Gastrocnemius medialis (tissue), 4 donors: ENCODE measurements at regions not wholly inside any gene's neighbourhood (a gene's known extent, or its start where the extent isn't known, plus 50 kb on each side); places are given as distances from the start of the nearest gene placed in this dataset.

Source experiments
- ATAC-seq, 2 donors: fragments of 150-250 bp; one replicate each; pipeline ENCODE4 v1.9.1; 2016
- DNase-seq, 2 donors: peaks; one replicate each; pipeline ENCODE4 v3.0.0-alpha.2; 2019
- H3K27ac ChIP-seq, 4 donors: fragments of 200-600 bp; sonication (generic); 1 replicate in 1 of 4; 2 replicates in 3 of 4; pipeline ENCODE4 v1.5.1; 2016 to 2018; ENCODE audit warnings: mild to moderate bottlenecking in 2 of 4, moderate library complexity in 1 of 4
- H3K27me3 ChIP-seq, 3 donors: fragments of 200-600 bp; sonication (generic) in 2 of 3; 1 replicate in 1 of 3; 2 replicates in 2 of 3; pipeline versions ENCODE4 v1.5.1 to v1.6.0; 2016 to 2019; ENCODE audit warnings: mild to moderate bottlenecking in 1 of 3, moderate library complexity in 1 of 3
- H3K36me3 ChIP-seq, 2 donors: fragments of 200-600 bp; sonication (generic) in 1 of 2; one replicate each; pipeline ENCODE4 v1.5.1; 2017 to 2018
- H3K4me1 ChIP-seq, 2 donors: fragments of 200-600 bp; sonication (generic) in 1 of 2; one replicate each; pipeline ENCODE4 v1.5.1; 2016 to 2017; ENCODE audit warnings: mild to moderate bottlenecking in 2 of 2
- H3K4me3 ChIP-seq, 4 donors: fragments of 200-600 bp; sonication (generic) in 3 of 4; 1 replicate in 1 of 4; 2 replicates in 3 of 4; pipeline ENCODE4 v1.5.1; 2016 to 2019; ENCODE audit warnings: mild to moderate bottlenecking in 2 of 4
- H3K9me3 ChIP-seq, 3 donors: fragments of 200-600 bp; sonication (generic) in 2 of 3; 1 replicate in 1 of 3; 2 replicates in 2 of 3; pipeline ENCODE4 v1.5.1; 2016 to 2019
- CTCF ChIP-seq, 5 experiments: fragments of 450-650 bp in 3 of 5; fragments of 200-600 bp in 2 of 5; sonication (generic) in 2 of 5; IDR thresholded peaks in 4 of 5; conservative IDR thresholded peaks in 1 of 5; 1 replicate in 4 of 5; 2 replicates in 1 of 5; pipeline ENCODE4 v1.5.1; 2016 to 2019; ENCODE audit warnings: antibody characterized with exemption in 5 of 5, mild to moderate bottlenecking in 3 of 5, moderate library complexity in 3 of 5
- POLR2A ChIP-seq, 2 donors: fragments of 450-650 bp; IDR thresholded peaks; one replicate each; pipeline ENCODE4 v1.6.1; 2017; ENCODE audit warnings: antibody characterized with exemption in 2 of 2, mild to moderate bottlenecking in 2 of 2, moderate library complexity in 2 of 2
- in situ Hi-C, 4 donors: fragments of 200-750 bp; cut with MboI; loops; one replicate each; pipeline versions ENCODE4 v1.15.0 to v1.8.0; 2017; ENCODE audit warnings: low sequenced_read_pairs in 4 of 4
- intact Hi-C: fragments of 100-400 bp; cut with DNase I; formaldehyde crosslinking; loops from one replicate; pipeline ENCODE4 v1.15.1; 2023; ENCODE audit warnings: low total_unique reads

- in situ Hi-C loops (no loop called here), intact Hi-C loops (no loop called here)
- ATAC-seq, result no peak
Observed at GRCh38 chr14:97592341-97592980, 795.3 kb downstream of the VRK1 start.

DNA sequence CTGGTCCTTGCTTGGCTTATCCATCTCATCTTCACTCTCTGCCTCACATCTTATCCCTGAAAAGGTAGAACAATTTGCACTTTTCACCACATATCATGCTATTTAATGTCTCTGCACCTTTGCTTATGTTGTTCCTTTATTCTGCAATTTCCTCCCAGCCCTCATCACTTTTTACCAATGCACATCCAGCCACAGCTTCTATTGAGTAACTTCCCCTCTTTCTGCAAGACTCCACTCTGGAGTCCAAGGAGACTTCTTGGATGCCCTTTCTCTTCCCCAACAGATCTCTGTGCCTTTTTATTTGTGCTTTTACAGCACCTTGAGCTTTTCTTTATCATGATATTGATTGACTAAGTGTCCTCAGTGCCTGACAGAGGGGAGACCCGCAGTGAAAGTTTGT lies 797.1 kb downstream of the VRK1 start:
- ATAC-seq, result no peak
- in situ Hi-C loops, result no loop called here
- no peaks in the 10 kb centered on the region for H3K27me3 ChIP-seq
- no peaks in the 10 kb centered on the region for H3K9me3 ChIP-seq
- H3K27ac ChIP-seq, result no peak overlapping the region
- no peak for TF ChIP-seq CTCF (IDR thresholded peaks at IDR 0.05 in 4 of 5, conservative IDR thresholded peaks at IDR 0.05 in 1 of 5)
- no peak for DNase-seq
- intact Hi-C loops, result no loop called here
- no peak overlapping the region for H3K4me3 ChIP-seq
- no peaks in the 10 kb centered on the region for H3K36me3 ChIP-seq
- no peaks in the 10 kb centered on the region for H3K4me1 ChIP-seq

More at GRCh38 chr14:97592341-97592980, 795.3 kb downstream of the VRK1 start:
- Histone ChIP-seq H3K36me3 (no peaks in the 10 kb centered on the region), H3K4me1 (no peaks in the 10 kb centered on the region), H3K27me3 (no peaks in the 10 kb centered on the region), H3K27ac (no peak overlapping the region), H3K9me3 (no peaks in the 10 kb centered on the region), H3K4me3 (no peak overlapping the region)
- TF ChIP-seq POLR2A (IDR thresholded peaks at IDR 0.05), result no peak
- TF ChIP-seq CTCF (IDR thresholded peaks at IDR 0.05 in 4 of 5, conservative IDR thresholded peaks at IDR 0.05 in 1 of 5), result no peak
- no peak for DNase-seq

DNA sequence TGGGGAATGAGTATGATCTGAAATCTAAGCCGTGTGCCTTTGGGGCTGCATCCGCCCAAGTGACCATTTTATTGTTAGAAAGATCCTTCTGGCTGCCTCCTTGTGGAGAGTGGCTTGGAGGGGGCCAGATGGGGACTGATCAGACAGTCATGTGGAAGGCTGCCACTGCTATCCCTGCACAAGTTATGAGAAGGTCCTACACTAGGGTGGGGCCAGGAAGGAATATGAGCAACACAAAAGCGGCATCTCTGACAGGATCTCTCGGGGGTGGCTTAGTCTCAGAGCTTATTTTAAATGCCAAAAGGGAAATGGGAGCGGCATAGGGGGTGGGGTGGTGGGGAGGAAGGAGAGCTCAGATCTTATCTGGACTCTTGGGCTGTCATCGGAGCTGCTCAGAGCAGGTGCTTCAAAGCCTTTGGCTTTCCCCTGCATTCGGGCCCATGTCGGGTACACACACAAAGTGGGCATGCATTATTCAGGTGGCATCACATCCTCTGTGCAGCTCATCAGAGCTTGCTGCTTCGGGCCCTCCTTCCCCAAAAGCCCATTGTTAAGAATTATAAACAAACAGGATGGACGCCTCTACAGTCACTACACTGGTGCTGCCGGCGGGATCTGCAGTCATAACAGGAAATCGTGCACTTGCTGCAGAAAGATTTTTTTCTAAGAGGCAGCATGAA lies 805.4 kb downstream of the VRK1 start:
- in situ Hi-C loops (no loop called here), intact Hi-C loops (no loop called here)
- Histone ChIP-seq H3K9me3 (no peaks in the 10 kb centered on the region), H3K27ac (no peak overlapping the region), H3K27me3 (no peaks in the 10 kb centered on the region), H3K36me3 (no peaks in the 10 kb centered on the region), H3K4me1 (no peaks in the 10 kb centered on the region), H3K4me3 (no peak overlapping the region)
- DNase-seq (no peak), ATAC-seq (no peak)
- TF ChIP-seq CTCF (IDR thresholded peaks at IDR 0.05 in 4 of 5, conservative IDR thresholded peaks at IDR 0.05 in 1 of 5) (no peak), POLR2A (IDR thresholded peaks at IDR 0.05) (no peak)

DNA sequence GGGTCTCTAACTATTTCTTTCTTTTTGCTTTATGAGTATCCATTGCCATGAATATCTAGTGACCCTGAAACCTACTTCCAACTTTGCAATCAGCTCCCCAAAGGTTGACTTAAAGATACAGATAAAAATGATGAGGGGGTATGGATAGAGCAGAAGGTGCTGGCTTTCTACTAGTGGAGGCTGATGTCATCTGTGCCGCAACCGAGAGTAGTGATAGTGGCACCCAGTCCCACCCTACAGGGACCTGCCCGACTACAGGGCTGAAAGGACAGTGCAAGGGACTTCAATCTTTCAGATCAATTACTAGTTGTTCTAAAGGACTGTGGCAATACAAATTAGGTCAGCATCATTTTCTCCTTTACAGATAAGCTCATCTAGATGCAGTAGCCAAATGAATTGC lies 806.0 kb downstream of the VRK1 start:
- intact Hi-C loops, result no loop called here
- Histone ChIP-seq H3K27ac (no peak overlapping the region), H3K27me3 (no peaks in the 10 kb centered on the region), H3K36me3 (no peaks in the 10 kb centered on the region), H3K9me3 (no peaks in the 10 kb centered on the region), H3K4me3 (no peak overlapping the region), H3K4me1 (no peaks in the 10 kb centered on the region)
- DNase-seq, result no peak
- no peak for ATAC-seq
- no peak for TF ChIP-seq CTCF (IDR thresholded peaks at IDR 0.05 in 4 of 5, conservative IDR thresholded peaks at IDR 0.05 in 1 of 5)
- TF ChIP-seq POLR2A (IDR thresholded peaks at IDR 0.05), result no peak
- in situ Hi-C loops, result no loop called here
